ENCODE measurements at regions not wholly inside any gene's neighbourhood (a gene's known extent, or its start where the extent isn't known, plus 50 kb on each side); places are given as distances from the start of the nearest gene placed in this dataset.
A peak's percentile ranks its signal among the peaks of the same experiment; 100 is the strongest.

DNA sequence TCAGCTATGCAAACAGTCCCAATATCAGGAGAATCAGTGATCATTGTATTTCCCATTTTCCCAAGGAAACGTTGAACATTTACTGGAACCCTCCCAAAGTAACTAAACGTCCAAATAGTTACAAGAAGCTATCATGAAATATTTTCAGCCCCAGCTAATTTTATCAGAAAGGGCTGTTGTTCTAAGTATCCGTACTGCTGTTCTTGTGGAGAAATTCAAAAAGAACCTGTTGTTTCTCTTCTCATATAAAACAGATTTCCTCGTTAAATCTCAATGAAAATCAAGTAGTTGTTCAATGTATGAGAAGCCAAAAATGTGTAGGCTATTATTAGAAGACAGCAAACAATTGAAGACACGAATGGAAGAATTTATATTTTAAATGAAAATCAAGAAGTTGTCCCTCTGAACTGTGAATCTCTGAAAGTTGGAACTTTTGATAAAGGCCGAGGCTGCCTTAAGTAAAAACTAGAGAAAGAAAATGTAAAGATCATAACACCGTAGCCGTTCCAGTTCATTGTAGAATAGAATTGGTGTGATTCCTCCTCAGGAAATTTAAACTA, 107.7 kb downstream of the HFE start:
- Mint-ChIP-seq H3K9me3 (ENCODE audit: unreplicated experiment) (no peaks in the 10 kb centered on the region), H3K27ac (ENCODE audit: unreplicated experiment) (peak overlapping the region; percentile 95), H3K4me3 (ENCODE audit: unreplicated experiment) (peak overlapping the region; percentile 94), H3K27me3 (ENCODE audit: unreplicated experiment) (peaks cover 5% of the 10 kb centered on the region), H3K4me1 (ENCODE audit: unreplicated experiment) (peaks cover 24% of the 10 kb centered on the region), H3K36me3 (ENCODE audit: low read depth, unreplicated experiment) (no peaks in the 10 kb centered on the region)
- no peak for DNase-seq (ENCODE audit: low spot score)
- TF ChIP-seq, protein P1, sequence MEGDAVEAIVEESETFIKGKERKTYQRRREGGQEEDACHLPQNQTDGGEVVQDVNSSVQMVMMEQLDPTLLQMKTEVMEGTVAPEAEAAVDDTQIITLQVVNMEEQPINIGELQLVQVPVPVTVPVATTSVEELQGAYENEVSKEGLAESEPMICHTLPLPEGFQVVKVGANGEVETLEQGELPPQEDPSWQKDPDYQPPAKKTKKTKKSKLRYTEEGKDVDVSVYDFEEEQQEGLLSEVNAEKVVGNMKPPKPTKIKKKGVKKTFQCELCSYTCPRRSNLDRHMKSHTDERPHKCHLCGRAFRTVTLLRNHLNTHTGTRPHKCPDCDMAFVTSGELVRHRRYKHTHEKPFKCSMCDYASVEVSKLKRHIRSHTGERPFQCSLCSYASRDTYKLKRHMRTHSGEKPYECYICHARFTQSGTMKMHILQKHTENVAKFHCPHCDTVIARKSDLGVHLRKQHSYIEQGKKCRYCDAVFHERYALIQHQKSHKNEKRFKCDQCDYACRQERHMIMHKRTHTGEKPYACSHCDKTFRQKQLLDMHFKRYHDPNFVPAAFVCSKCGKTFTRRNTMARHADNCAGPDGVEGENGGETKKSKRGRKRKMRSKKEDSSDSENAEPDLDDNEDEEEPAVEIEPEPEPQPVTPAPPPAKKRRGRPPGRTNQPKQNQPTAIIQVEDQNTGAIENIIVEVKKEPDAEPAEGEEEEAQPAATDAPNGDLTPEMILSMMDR (IDR thresholded peaks at IDR 0.05; ENCODE audit: unreplicated experiment): no peak

DNA sequence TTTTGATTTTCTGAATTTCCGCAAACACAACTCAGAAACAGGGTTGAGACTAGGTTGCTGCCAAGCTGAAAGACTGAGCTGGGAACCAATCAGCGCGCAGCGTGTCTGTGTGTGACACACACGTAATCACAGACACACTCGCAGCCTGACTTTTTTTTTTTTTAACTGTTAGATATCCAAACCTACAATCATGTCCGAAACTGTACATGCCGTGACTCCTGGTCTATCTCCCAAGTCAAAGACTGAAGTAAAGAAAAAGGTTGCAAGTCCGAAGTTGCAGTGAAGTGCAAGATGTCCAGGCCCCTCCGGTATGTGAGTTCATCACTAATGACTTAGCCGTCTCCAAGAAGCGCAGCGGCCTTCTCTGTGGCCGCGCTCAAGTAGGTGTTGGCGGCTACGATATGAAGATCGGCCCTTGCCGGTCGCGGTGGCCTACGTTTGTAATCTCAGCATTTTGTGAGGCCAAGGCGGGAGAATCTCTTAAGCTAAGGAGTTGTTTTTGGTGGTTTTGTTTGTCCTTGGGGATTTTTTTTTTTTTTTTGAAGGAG, 108.2 kb downstream of the HFE start:
- H3K4me3 Mint-ChIP-seq (ENCODE audit: unreplicated experiment): peak overlapping the region; percentile 94
- H3K4me1 Mint-ChIP-seq (ENCODE audit: unreplicated experiment): peaks cover 27% of the 10 kb centered on the region
- peak overlapping the region; percentile 95 for H3K27ac Mint-ChIP-seq (ENCODE audit: unreplicated experiment)
- DNase-seq (ENCODE audit: low spot score): peak; percentile 66
- H3K9me3 Mint-ChIP-seq (ENCODE audit: unreplicated experiment): no peaks in the 10 kb centered on the region
- H3K27me3 Mint-ChIP-seq (ENCODE audit: unreplicated experiment): peaks cover 5% of the 10 kb centered on the region
- H3K36me3 Mint-ChIP-seq (ENCODE audit: low read depth, unreplicated experiment): no peaks in the 10 kb centered on the region
- TF ChIP-seq, protein P1 (IDR thresholded peaks at IDR 0.05; ENCODE audit: unreplicated experiment): no peak

DNA sequence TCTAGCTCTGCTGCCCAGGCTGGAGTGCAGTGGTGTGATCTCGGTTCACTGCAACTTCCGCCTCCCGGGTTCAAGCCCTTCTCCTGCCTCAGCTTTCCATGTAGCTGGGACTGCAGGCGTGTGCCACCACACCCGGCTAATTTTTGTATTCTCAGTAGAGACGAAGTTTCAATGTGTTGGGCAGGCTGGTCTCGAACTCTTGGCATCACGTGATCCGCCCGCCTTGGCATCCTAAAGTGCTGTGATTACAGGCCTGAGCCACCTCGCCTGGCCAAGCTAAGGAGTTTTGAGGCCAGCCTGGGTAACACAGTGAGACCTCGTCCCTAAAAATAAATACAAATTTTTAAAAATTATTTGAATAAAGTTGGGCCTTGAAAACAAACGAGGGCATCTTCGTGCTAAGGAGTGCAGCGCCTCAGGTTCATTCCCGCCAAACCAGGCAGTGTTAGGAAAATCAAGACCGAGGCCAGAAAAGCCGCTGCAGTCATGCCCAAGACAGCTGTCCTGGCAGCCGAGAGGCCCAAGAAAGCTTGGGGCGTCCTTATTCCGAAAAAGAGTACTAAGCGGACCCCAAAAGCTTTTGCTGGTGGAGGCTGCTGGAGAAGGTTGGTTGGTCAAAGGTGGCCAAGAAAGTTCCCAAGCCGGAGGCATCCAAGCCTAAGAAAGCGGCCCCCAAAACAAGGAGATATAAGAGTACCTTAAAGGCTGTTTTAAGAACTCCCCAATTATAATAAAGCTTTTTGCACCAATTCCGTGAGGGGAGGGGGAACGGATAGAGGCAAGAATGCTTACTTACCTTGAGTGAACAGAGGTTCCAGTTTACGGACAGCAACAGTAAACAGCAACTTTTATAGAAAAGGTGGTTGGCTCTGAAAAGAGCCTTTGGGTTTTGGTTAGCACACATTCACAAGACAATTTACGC, 109.0 kb downstream of the HFE start:
- TF ChIP-seq, protein P1 (IDR thresholded peaks at IDR 0.05; ENCODE audit: unreplicated experiment): no peak
- peak overlapping the region; percentile 96 for H3K4me3 Mint-ChIP-seq (ENCODE audit: unreplicated experiment)
- H3K4me1 Mint-ChIP-seq (ENCODE audit: unreplicated experiment): peaks cover 29% of the 10 kb centered on the region
- no peaks in the 10 kb centered on the region for H3K9me3 Mint-ChIP-seq (ENCODE audit: unreplicated experiment)
- H3K27me3 Mint-ChIP-seq (ENCODE audit: unreplicated experiment): peaks cover 5% of the 10 kb centered on the region
- DNase-seq (ENCODE audit: low spot score): no peak
- peak overlapping the region; percentile 95 for H3K27ac Mint-ChIP-seq (ENCODE audit: unreplicated experiment)
- no peaks in the 10 kb centered on the region for H3K36me3 Mint-ChIP-seq (ENCODE audit: low read depth, unreplicated experiment)

DNA sequence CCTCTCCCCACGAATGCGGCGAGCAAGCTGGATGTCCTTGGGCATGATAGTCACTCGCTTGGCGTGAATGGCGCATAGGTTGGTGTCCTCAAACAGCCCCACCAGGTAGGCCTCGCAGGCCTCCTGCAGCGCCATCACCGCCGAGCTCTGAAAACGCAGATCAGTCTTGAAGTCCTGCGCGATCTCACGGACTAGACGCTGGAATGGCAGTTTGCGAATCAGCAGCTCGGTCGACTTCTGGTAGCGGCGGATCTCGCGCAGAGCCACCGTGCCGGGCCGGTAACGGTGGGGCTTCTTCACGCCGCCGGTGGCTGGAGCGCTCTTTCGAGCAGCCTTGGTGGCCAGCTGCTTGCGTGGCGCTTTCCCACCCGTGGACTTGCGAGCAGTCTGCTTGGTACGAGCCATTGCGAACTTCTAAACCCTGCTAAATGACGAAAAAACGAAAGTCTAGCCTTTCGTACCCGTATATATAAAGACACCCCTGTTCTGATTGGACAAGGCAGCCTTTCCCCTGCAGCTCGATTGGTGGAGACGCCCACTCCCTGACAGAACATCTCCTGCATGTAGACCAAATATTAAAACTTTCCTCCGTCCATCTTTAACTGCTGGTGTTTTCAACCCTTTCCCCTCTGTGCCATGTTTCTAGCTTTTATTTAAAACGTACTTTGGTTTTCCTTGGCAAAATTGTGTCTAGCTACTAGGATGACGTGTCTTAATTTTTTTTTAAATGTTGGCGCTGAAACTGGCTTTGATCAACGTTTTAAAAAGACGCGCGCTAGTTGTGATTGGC, 109.8 kb downstream of the HFE start:
- Mint-ChIP-seq H3K27ac (ENCODE audit: unreplicated experiment) (peak overlapping the region; percentile 79), H3K4me3 (ENCODE audit: unreplicated experiment) (peak overlapping the region; percentile 96), H3K4me1 (ENCODE audit: unreplicated experiment) (peaks cover 30% of the 10 kb centered on the region), H3K27me3 (ENCODE audit: unreplicated experiment) (peaks cover 5% of the 10 kb centered on the region), H3K9me3 (ENCODE audit: unreplicated experiment) (no peaks in the 10 kb centered on the region), H3K36me3 (ENCODE audit: low read depth, unreplicated experiment) (no peaks in the 10 kb centered on the region)
- peak; percentile 59 for DNase-seq (ENCODE audit: low spot score)
- TF ChIP-seq, protein P1 (IDR thresholded peaks at IDR 0.05; ENCODE audit: unreplicated experiment): no peak
